AML-193 (cell line): ENCODE measurements at regions not wholly inside any gene's neighbourhood (a gene's known extent, or its start where the extent isn't known, plus 50 kb on each side); places are given as distances from the start of the nearest gene placed in this dataset.
"Not testable (repeated sequence)": the region's sequence is repeated elsewhere in the genome, so short reads cannot be mapped to it uniquely, and the experiment has no call there.

ENCODE experiments used
- DNase-seq, 2 experiments: peaks; one replicate each; lab custom pipeline; 2025; lab: John Stamatoyannopoulos, UW

- no peak for DNase-seq
Observed at GRCh38 chr21:35164971-35165483, 115.9 kb upstream of the RUNX1 start.

DNA sequence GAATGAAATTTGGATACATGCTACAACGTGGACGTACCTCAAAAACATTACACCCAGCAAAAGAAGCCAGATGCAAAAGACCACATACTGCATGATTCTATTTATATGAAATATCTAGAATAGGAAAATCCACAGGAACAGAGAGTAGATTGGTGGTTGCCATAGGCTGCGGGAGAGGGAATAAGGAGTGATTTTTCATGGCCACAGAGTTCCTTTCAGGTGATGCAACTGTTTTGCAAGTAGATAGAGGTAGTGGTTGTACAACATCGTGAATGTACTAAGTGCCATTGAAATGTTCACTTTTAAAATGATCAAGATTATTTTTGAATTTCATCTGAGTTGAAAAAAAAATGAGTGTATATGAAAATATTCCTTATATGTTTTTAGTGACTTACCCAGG, 115.3 kb upstream of the RUNX1 start:
- no peak for DNase-seq

GRCh38 chr21:35163411-35163810, 114.3 kb upstream of the RUNX1 start:
- DNase-seq = no peak

DNA sequence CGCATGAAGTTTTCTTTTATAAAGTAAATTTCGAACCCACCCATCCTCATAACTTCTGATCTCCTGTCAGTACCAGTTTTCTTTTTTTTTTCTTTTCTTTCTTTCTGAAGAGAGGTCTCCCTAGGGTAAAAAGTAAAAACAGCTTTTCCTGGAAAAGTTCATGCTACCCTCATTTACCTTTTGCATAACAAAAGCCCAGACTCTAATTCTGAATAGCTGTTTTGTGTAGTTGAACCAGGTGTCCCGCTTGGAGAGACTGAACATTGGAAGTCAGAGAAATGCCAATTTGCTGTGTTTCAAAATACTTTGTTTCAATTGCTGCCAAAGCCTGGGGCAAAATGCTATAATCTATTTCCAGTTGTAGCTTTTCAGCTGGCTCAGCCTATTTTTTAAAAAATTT, 113.7 kb upstream of the RUNX1 start:
- no peak for DNase-seq

- DNase-seq = no peak
Observed at GRCh38 chr21:35159881-35160280, 110.8 kb upstream of the RUNX1 start.

- not testable (repeated sequence) for DNase-seq
Observed at GRCh38 chr21:35157374-35157773, 108.3 kb upstream of the RUNX1 start.

GRCh38 chr21:35156293-35157278, 107.5 kb upstream of the RUNX1 start:
- no peak for DNase-seq

- DNase-seq = no peak
Observed at GRCh38 chr21:35154788-35155187, 105.7 kb upstream of the RUNX1 start.

- no peak for DNase-seq
Observed at GRCh38 chr21:35153671-35154070, 104.6 kb upstream of the RUNX1 start.

DNA sequence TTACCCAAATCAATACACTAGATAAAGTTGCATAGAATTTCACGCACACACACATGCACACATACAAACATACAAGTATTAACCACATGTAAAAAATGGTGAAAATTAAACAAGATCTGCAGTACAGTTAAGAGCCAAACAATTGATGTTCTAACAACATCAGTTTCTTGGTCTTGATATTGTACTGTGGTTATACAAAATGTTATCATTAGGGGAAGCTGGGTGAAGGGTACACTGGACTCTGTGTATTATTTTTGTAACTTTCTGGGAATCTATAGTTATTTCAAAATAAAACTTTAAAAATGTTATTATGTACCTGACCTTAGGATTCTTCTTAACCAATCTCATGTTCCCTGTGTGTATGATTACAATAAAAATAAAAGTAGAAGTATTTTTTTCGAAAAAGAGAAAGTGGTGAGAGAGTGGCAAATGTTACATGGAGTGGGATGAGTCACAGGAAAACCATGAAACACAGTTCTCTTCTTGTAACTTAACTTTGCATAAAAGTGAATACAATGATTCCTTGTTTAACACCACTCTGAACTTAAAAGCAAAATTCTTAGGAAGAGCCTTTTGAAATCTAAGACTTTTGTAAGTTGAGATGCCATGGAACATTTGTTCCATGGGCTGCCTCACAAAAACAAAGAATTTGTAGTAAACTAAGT, 101.6 kb upstream of the RUNX1 start:
- no peak for DNase-seq

- no peak for DNase-seq
Observed at GRCh38 chr21:35149698-35150097, 100.6 kb upstream of the RUNX1 start.

DNA sequence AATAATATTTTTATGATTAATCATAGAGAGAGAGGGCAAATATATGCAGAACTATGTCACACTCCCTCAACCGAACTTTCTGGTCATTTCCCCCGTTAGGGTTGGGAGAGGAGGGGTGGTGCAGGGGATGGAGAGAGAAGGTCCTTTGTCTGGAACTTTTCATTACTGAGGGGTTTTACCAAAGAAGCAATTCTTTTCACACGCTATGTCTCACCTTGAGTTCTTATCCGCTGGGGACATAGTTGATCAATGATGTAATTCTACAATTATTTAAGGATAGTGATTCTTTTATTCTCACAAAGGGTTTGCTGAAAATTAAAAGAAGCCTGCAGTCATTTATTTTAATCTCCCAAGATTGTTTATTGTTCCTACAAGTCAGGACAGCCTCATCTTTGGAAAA, 98.3 kb upstream of the RUNX1 start:
- no peak for DNase-seq

GRCh38 chr21:35145626-35146233, 96.6 kb upstream of the RUNX1 start:
- no peak for DNase-seq

DNA sequence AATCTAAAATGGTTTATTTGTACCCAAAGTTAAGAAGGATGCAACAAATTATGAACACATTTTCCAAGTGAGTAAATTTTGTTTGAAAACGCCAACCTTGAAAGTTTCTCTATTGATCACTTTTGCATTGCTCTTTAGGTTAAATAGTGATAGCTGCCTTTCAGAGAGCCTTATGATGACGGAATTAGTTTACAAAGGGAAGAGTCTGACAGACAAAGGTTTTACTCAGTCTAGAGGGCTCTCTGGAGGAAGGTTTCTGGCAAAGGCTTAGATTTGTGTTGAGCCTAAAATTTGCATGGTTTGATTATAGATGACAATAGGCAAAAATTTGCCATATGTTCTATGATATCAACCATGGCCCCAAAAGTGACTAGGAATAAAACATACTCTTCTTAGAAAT, 95.9 kb upstream of the RUNX1 start:
- no peak for DNase-seq

DNA sequence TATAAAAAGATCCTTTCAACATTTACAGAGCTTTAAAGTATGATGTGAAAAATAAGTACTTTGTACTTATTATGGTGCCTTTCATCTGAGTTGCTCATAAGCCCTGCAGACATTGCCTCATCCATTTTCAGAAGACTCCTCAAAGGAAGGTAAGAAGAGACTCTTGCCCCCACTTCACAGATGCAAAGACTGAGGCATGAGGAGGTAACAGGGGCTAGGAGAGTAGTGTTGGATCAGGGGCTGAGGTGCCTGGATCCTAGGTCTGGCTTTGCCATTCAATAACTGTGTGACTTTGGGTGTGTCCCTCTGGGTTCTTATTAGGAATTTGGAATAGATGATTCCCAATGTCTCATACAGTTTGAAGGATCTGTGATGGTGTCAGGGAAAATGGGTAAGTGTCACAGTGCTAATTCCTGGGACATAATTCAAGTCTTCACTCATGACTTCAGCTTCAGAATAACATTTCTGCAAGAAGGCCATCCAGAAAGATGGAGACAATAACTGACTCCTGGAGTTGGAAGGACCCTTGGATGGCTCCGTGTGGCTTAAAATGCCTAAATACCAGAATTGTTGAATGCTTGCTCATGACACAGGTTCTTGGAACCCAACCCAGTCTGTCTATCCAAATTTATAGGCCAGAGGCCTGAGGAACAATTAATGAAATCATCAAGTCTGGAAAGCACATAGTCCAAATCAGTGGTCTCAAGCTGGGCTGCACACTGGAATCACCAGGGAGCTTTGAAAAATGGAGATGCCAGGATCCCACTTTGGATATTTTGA, 93.1 kb upstream of the RUNX1 start:
- DNase-seq = no peak

GRCh38 chr21:35139382-35139715, 90.2 kb upstream of the RUNX1 start:
- no peak for DNase-seq

DNA sequence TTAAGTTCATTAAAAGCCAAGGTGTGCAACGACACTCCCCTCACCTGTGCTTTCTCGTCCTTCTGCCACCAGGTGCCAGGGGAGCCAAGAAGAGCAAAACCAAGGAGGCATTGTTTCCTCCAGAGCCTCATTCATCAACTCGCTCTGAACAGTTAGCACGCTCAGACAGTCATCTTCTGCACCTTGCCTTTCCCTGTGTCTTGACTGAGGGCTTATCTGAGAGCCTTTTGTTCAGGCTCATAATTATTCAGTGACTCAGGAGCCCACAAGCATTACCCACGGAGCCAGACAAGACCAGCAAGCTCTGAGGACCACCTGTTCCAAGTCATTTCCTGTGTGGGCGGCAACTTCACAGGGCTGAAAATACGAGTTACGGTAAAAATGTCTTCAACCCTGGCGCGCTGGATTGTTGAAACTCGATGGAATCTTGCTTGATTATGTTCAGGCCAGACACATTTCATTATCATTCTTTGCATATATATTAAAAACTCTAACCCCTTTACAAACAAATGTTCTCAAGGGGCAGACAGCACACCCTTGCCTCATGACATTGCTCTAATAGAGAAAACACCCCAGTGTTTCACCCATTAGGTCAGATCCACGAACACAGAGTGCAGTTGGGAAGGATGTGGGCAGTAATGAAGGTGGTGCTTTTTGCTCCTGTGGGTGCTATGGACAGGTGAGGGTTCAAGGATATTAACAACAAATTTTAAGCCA, 89.7 kb upstream of the RUNX1 start:
- DNase-seq = no peak

- DNase-seq = no peak
Observed at GRCh38 chr21:35136586-35137219, 87.6 kb upstream of the RUNX1 start.

DNA sequence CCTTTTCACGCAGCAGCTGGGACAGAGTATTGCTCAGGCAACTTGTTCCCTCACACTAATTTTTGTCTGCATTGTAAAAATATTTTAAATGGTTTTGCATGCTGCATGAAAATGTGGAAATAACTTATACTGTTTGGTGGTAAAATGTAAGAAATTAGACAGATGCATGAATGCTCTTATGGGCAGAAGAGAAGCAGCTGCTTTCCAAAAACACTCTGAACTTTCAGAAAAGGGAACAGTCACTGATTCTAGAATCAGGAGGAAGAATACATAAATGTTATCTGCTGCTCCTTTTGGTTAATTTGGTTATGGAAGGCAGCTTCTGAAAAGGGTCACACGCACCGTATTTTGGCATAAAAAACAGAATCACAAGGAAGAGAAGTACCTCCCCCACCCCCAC, 87.0 kb upstream of the RUNX1 start:
- DNase-seq = no peak

DNA sequence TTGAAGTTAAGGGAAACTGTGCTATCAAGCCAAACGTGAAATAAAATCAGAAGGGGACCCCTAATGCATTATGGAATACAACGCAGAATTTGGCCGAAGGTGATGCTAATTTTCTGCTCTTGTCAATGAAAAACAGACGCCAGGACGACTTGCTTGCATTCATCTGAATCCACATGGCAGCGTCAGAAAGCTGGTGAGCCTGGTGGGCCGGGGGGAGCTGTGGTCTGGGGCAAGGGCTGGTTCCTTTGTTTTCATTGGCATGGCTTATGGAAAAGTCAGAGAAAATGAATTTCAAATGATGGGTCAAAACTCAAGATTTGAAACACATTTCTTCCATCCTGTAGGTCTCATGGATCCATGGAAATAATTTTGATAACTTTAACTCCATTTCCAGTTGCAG, 86.4 kb upstream of the RUNX1 start:
- DNase-seq = no peak

DNA sequence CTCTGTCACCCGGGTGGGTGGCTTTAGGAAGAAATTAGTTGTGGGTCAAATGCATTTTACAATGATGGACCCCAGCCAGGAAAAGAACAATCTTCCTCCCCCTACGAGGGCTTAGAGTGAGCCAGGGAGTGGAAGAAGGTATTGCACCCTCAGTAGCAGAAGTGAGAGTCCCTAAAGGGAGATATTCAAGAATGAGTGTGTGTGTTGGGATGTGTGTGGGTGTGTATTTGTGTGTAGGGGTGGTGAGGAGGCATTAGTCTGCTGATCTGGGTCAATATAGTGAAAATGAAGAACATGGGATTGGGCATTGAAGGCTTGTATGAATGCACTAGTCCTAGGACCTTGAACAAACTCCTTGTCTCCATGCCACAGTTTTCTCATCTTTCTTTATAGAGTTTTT, 85.2 kb upstream of the RUNX1 start:
- DNase-seq = no peak
